ENCODE measurements at regions not wholly inside any gene's neighbourhood (a gene's known extent, or its start where the extent isn't known, plus 50 kb on each side); places are given as distances from the start of the nearest gene placed in this dataset.

GRCh38 chr3:127356381-127356780 lies 68.5 kb upstream of the PRR20G start:
- H3K9me2 ChIP-seq (ENCODE audit: insufficient read depth) = no peaks in the 10 kb centered on the region
- ChIA-PET CTCF (no interaction called here), POLR2A (no interaction called here), RAD21 (ENCODE audit: low non-redundant PET in 1 of 2, low total read pairs in 2 of 2, uncharacterized antibody in 2 of 2, unreplicated experiment in 2 of 2) (no interaction called here)
- no peak overlapping the region for H3K9ac ChIP-seq (ENCODE audit: low read length)
- DNase-seq (ENCODE audit: low read depth, low spot score) (no peak), ATAC-seq (no peak)
- intact Hi-C loops (cut with micrococcal nuclease) = no loop called here
- no peak overlapping the region for H3K4me3 ChIP-seq (replicated peaks in 1 of 2; ENCODE audit: low read depth in 1 of 2, low read length in 2 of 2)
- peaks cover 5 to 6% of the 10 kb centered on the region in 2 experiments; a peak in 2 of 4 replicates for H3K9me3 ChIP-seq (ENCODE audit: control insufficient read depth in 1 of 2, insufficient read depth in 1 of 2, low read depth in 1 of 2, low read length in 2 of 2)
- TF ChIP-seq YY1 (IDR thresholded peaks at IDR 0.05; ENCODE audit: extremely low read depth, insufficient replicate concordance, low read depth, low read length) (no peak), ATF3 (IDR thresholded peaks at IDR 0.05) (no peak), CTCF (IDR thresholded peaks at IDR 0.05 in 2 of 3, conservative IDR thresholded peaks at IDR 0.05 in 1 of 3; ENCODE audit: borderline replicate concordance in 1 of 3, insufficient read depth in 1 of 3, low read depth in 2 of 3, low read length in 2 of 3) (no peak), ZFX (IDR thresholded peaks at IDR 0.05) (no peak)
- H3K4me2 ChIP-seq (ENCODE audit: low read length) = no peak overlapping the region
- H3K36me3 ChIP-seq (ENCODE audit: control insufficient read depth in 1 of 2, insufficient read depth in 2 of 2, low read length in 2 of 2) = no peaks in the 10 kb centered on the region
- H2AFZ ChIP-seq (ENCODE audit: low read depth, low read length, poor library complexity, severe bottlenecking) = no peak overlapping the region
- no peaks in the 10 kb centered on the region for H3K4me1 ChIP-seq (ENCODE audit: control insufficient read depth in 1 of 2, insufficient read depth in 2 of 2, low read length in 2 of 2)
- no TSS peak for BruUV-seq (replicated peaks)
- no peaks in the 10 kb centered on the region for H4K20me1 ChIP-seq (ENCODE audit: insufficient read depth)
- no peaks in the 10 kb centered on the region for H3K79me2 ChIP-seq (ENCODE audit: insufficient read depth, low read length)
- H3K27ac ChIP-seq (ENCODE audit: low read depth, low read length) = no peak overlapping the region
- no peaks in the 10 kb centered on the region for H3K27me3 ChIP-seq (ENCODE audit: insufficient read depth, low read length)

- Histone ChIP-seq H3K4me2 (ENCODE audit: low read length) (no peak overlapping the region), H3K9me2 (ENCODE audit: insufficient read depth) (no peaks in the 10 kb centered on the region), H3K79me2 (ENCODE audit: insufficient read depth, low read length) (no peaks in the 10 kb centered on the region), H3K4me1 (ENCODE audit: control insufficient read depth in 1 of 2, insufficient read depth in 2 of 2, low read length in 2 of 2) (no peaks in the 10 kb centered on the region), H3K27me3 (ENCODE audit: insufficient read depth, low read length) (no peaks in the 10 kb centered on the region), H3K27ac (ENCODE audit: low read depth, low read length) (no peak overlapping the region), H3K36me3 (ENCODE audit: control insufficient read depth in 1 of 2, insufficient read depth in 2 of 2, low read length in 2 of 2) (no peaks in the 10 kb centered on the region), H3K9ac (ENCODE audit: low read length) (no peak overlapping the region), H3K9me3 (ENCODE audit: control insufficient read depth in 1 of 2, insufficient read depth in 1 of 2, low read depth in 1 of 2, low read length in 2 of 2) (peaks cover 5 to 6% of the 10 kb centered on the region in 2 experiments; a peak in 2 of 4 replicates), H3K4me3 (replicated peaks in 1 of 2; ENCODE audit: low read depth in 1 of 2, low read length in 2 of 2) (no peak overlapping the region), H2AFZ (ENCODE audit: low read depth, low read length, poor library complexity, severe bottlenecking) (no peak overlapping the region), H4K20me1 (ENCODE audit: insufficient read depth) (no peaks in the 10 kb centered on the region)
- RAD21 ChIA-PET (ENCODE audit: low non-redundant PET in 1 of 2, low total read pairs in 2 of 2, uncharacterized antibody in 2 of 2, unreplicated experiment in 2 of 2) = no interaction called here
- ATAC-seq = no peak
- POLR2A ChIA-PET = no interaction called here
- DNase-seq (ENCODE audit: low read depth, low spot score) = no peak
- intact Hi-C loops (cut with micrococcal nuclease) = no loop called here
- CTCF ChIA-PET = no interaction called here
- BruUV-seq (replicated peaks) = no TSS peak
- TF ChIP-seq SIN3A (IDR thresholded peaks at IDR 0.05; ENCODE audit: low read depth) (no peak), SP1 (IDR thresholded peaks at IDR 0.05; ENCODE audit: low read depth) (no peak), POLR2AphosphoS5 (IDR thresholded peaks at IDR 0.05; ENCODE audit: low read depth, low read length) (no peak), POLR2A (IDR thresholded peaks at IDR 0.05; ENCODE audit: borderline replicate concordance, extremely low read depth, insufficient read depth, insufficient read length) (no peak), FOSL1 (IDR thresholded peaks at IDR 0.05; ENCODE audit: low read depth) (no peak), RAD21 (IDR thresholded peaks at IDR 0.05; ENCODE audit: low read depth) (no peak), CTCF (IDR thresholded peaks at IDR 0.05 in 2 of 3, conservative IDR thresholded peaks at IDR 0.05 in 1 of 3; ENCODE audit: borderline replicate concordance in 1 of 3, insufficient read depth in 1 of 3, low read depth in 2 of 3, low read length in 2 of 3) (no peak), CBX3 (IDR thresholded peaks at IDR 0.05; ENCODE audit: low read depth) (no peak), YY1 (IDR thresholded peaks at IDR 0.05; ENCODE audit: extremely low read depth, insufficient replicate concordance, low read depth, low read length) (no peak)
Measured at GRCh38 chr3:127354761-127355160, 66.9 kb upstream of the PRR20G start.

Data from HCT116 (cell line).